Hepatocyte (in vitro differentiated cells): ENCODE measurements at regions not wholly inside any gene's neighbourhood (a gene's known extent, or its start where the extent isn't known, plus 50 kb on each side); places are given as distances from the start of the nearest gene placed in this dataset.

Experiments used
- DNase-seq: peaks from one replicate; pipeline ENCODE4 v3.0.0-alpha.2; 2016; ENCODE audit warnings: low spot score
- H2AFZ ChIP-seq: fragments of 200-600 bp; sonication (generic); 2 replicates; pipeline ENCODE4 v1.6.0; 2016; ENCODE audit warnings: antibody characterized with exemption, mild to moderate bottlenecking
- H3K27ac ChIP-seq: fragments of 200-600 bp; sonication (generic); 2 replicates; pipeline ENCODE4 v1.5.1; 2016; ENCODE audit warnings: mild to moderate bottlenecking
- H3K27me3 ChIP-seq: fragments of 200-600 bp; sonication (generic); 2 replicates; pipeline ENCODE4 v1.6.1; 2016
- H3K36me3 ChIP-seq: fragments of 200-600 bp; sonication (generic); replicated peaks from 2 replicates; pipeline ENCODE4 v1.5.1; 2016; ENCODE audit warnings: low read depth; ENCODE audit not compliant: insufficient read depth
- H3K4me1 ChIP-seq: fragments of 200-600 bp; sonication (generic); 2 replicates; pipeline ENCODE4 v1.5.1; 2016; ENCODE audit warnings: mild to moderate bottlenecking, moderate library complexity; ENCODE audit not compliant: insufficient read depth
- H3K4me2 ChIP-seq: fragments of 200-600 bp; sonication (generic); 2 replicates; pipeline ENCODE4 v1.6.0; 2016
- H3K4me3 ChIP-seq: fragments of 200-600 bp; sonication (generic); 2 replicates; pipeline ENCODE4 v1.5.1; 2016; ENCODE audit warnings: mild to moderate bottlenecking
- H3K79me2 ChIP-seq: fragments of 200-600 bp; sonication (generic); 2 replicates; pipeline ENCODE4 v1.6.0; 2017; ENCODE audit warnings: mild to moderate bottlenecking
- H3K9me2 ChIP-seq: fragments of 200-600 bp; sonication (generic); replicated peaks from 2 replicates; pipeline ENCODE4 v1.6.0; 2017; ENCODE audit warnings: mild to moderate bottlenecking; ENCODE audit not compliant: insufficient read depth
- H3K9me3 ChIP-seq: fragments of 200-600 bp; sonication (generic); 2 replicates; pipeline ENCODE4 v1.5.1; 2016; ENCODE audit warnings: low read depth, mild to moderate bottlenecking
- H4K20me1 ChIP-seq: fragments of 200-600 bp; sonication (generic); 2 replicates; pipeline ENCODE4 v1.6.0; 2016; ENCODE audit warnings: mild to moderate bottlenecking; ENCODE audit not compliant: insufficient read depth, poor library complexity, severe bottlenecking
- CTCF ChIP-seq: fragments of 200-600 bp; sonication (generic); IDR thresholded peaks from 2 replicates; pipeline ENCODE4 v1.5.1; 2016; ENCODE audit warnings: antibody characterized with exemption, mild to moderate bottlenecking; ENCODE audit not compliant: poor library complexity
- EZH2 ChIP-seq: fragments of 200-600 bp; sonication (generic); IDR thresholded peaks from 2 replicates; pipeline ENCODE4 v1.6.1; 2016; ENCODE audit warnings: antibody characterized with exemption, mild to moderate bottlenecking, borderline replicate concordance
- EZH2phosphoT487 ChIP-seq: fragments of 200-600 bp; sonication (generic); IDR thresholded peaks from one replicate; pipeline ENCODE4 v1.6.1; 2018; ENCODE audit warnings: antibody characterized with exemption, mild to moderate bottlenecking, low read depth, moderate library complexity; ENCODE audit not compliant: unreplicated experiment, severe bottlenecking
- WGBS: methylation state at CpG from one replicate; pipeline ENCODE4 v1.1.6; 2016; ENCODE audit warnings: low lambda C conversion rate; ENCODE audit errors: missing lambda C conversion rate; 5-methylcytosine and 5-hydroxymethylcytosine counted together

GRCh38 chr5:138659561-138659960, 84.4 kb upstream of the HSPA9 start:
- Histone ChIP-seq H3K4me2 (no peak overlapping the region), H3K27me3 (no peaks in the 10 kb centered on the region), H3K4me1 (peaks cover 6% of the 10 kb centered on the region), H3K9me3 (no peaks in the 10 kb centered on the region), H3K4me3 (no peak overlapping the region), H3K27ac (no peak overlapping the region), H3K9me2 (no peaks in the 10 kb centered on the region), H2AFZ (no peak overlapping the region), H3K36me3 (no peaks in the 10 kb centered on the region), H4K20me1 (no peaks in the 10 kb centered on the region), H3K79me2 (no peaks in the 10 kb centered on the region)
- DNase-seq, result no peak
- WGBS, result 90% methylated on average over 3 of the region's 3 CpGs
- no peak for TF ChIP-seq CTCF
- TF ChIP-seq EZH2, result no peak
- TF ChIP-seq EZH2phosphoT487, result no peak

- H2AFZ ChIP-seq, result no peak overlapping the region
- H3K4me3 ChIP-seq, result no peak overlapping the region
- no peaks in the 10 kb centered on the region for H3K36me3 ChIP-seq
- no peaks in the 10 kb centered on the region for H3K79me2 ChIP-seq
- no peaks in the 10 kb centered on the region for H3K27me3 ChIP-seq
- H4K20me1 ChIP-seq, result no peaks in the 10 kb centered on the region
- TF ChIP-seq CTCF (no peak), EZH2phosphoT487 (no peak), EZH2 (no peak)
- DNase-seq, result no peak
- H3K4me1 ChIP-seq, result peaks cover 6% of the 10 kb centered on the region
- H3K27ac ChIP-seq, result no peak overlapping the region
- 93% methylated on average over 3 of the region's 3 CpGs for WGBS
- H3K4me2 ChIP-seq, result no peak overlapping the region
- no peaks in the 10 kb centered on the region for H3K9me2 ChIP-seq
- H3K9me3 ChIP-seq, result no peaks in the 10 kb centered on the region
Measured at GRCh38 chr5:138659121-138659520, 83.9 kb upstream of the HSPA9 start.

GRCh38 chr5:138658676-138659075, 83.5 kb upstream of the HSPA9 start:
- H3K4me2 ChIP-seq, result no peak overlapping the region
- no peak for DNase-seq
- no peaks in the 10 kb centered on the region for H3K27me3 ChIP-seq
- no peak overlapping the region for H2AFZ ChIP-seq
- no peak overlapping the region for H3K27ac ChIP-seq
- TF ChIP-seq EZH2phosphoT487, result no peak
- TF ChIP-seq EZH2, result no peak
- no peak for TF ChIP-seq CTCF
- H3K79me2 ChIP-seq, result no peaks in the 10 kb centered on the region
- H3K9me2 ChIP-seq, result no peaks in the 10 kb centered on the region
- H3K4me1 ChIP-seq, result peaks cover 6% of the 10 kb centered on the region
- H3K9me3 ChIP-seq, result no peaks in the 10 kb centered on the region
- H4K20me1 ChIP-seq, result no peaks in the 10 kb centered on the region
- WGBS, result 79% methylated on average over 6 of the region's 6 CpGs
- no peaks in the 10 kb centered on the region for H3K36me3 ChIP-seq
- no peak overlapping the region for H3K4me3 ChIP-seq

GRCh38 chr5:138657360-138657759, 82.2 kb upstream of the HSPA9 start:
- Histone ChIP-seq H3K4me1 (peaks cover 6% of the 10 kb centered on the region), H3K4me2 (no peak overlapping the region), H3K27ac (no peak overlapping the region), H4K20me1 (no peaks in the 10 kb centered on the region), H3K4me3 (no peak overlapping the region), H3K79me2 (no peaks in the 10 kb centered on the region), H3K9me3 (no peaks in the 10 kb centered on the region), H2AFZ (no peak overlapping the region), H3K9me2 (no peaks in the 10 kb centered on the region), H3K27me3 (no peaks in the 10 kb centered on the region), H3K36me3 (no peaks in the 10 kb centered on the region)
- no peak for DNase-seq
- TF ChIP-seq EZH2 (no peak), CTCF (no peak), EZH2phosphoT487 (no peak)
- WGBS, result 93% methylated on average over 4 of the region's 4 CpGs
